Osteocyte (in vitro differentiated cells): ENCODE measurements at regions not wholly inside any gene's neighbourhood (a gene's known extent, or its start where the extent isn't known, plus 50 kb on each side); places are given as distances from the start of the nearest gene placed in this dataset.

Source experiments
- DNase-seq: peaks from one replicate; pipeline ENCODE4 v3.0.0; 2021; ENCODE audit warnings: mixed read lengths; ENCODE audit not compliant: unreplicated experiment; ENCODE audit errors: extremely low spot score
- H3K27ac Mint-ChIP-seq: one replicate; pipeline ENCODE4 v1.8.0; 2021; ENCODE audit warnings: mild to moderate bottlenecking, mixed read lengths; ENCODE audit not compliant: unreplicated experiment
- H3K27me3 Mint-ChIP-seq: one replicate; pipeline ENCODE4 v1.8.0; 2021; ENCODE audit warnings: mixed read lengths; ENCODE audit not compliant: unreplicated experiment
- H3K36me3 Mint-ChIP-seq: one replicate; pipeline ENCODE4 v1.8.0; 2021; ENCODE audit warnings: mixed read lengths; ENCODE audit not compliant: unreplicated experiment
- H3K4me1 Mint-ChIP-seq: one replicate; pipeline ENCODE4 v1.8.0; 2021; ENCODE audit warnings: mixed read lengths; ENCODE audit not compliant: unreplicated experiment
- H3K4me3 Mint-ChIP-seq: one replicate; pipeline ENCODE4 v1.8.0; 2021; ENCODE audit warnings: mild to moderate bottlenecking, moderate library complexity, mixed read lengths; ENCODE audit not compliant: unreplicated experiment
- H3K9me3 Mint-ChIP-seq: one replicate; pipeline ENCODE4 v1.8.0; 2021; ENCODE audit warnings: mixed read lengths; ENCODE audit not compliant: unreplicated experiment
- TF ChIP-seq, protein P1 (sequence below): fragments of 200-600 bp; sonication (generic); IDR thresholded peaks from 2 replicates; pipeline ENCODE4 v1.5.0; 2021; ENCODE audit warnings: antibody characterized with exemption, mild to moderate bottlenecking, moderate library complexity

DNA sequence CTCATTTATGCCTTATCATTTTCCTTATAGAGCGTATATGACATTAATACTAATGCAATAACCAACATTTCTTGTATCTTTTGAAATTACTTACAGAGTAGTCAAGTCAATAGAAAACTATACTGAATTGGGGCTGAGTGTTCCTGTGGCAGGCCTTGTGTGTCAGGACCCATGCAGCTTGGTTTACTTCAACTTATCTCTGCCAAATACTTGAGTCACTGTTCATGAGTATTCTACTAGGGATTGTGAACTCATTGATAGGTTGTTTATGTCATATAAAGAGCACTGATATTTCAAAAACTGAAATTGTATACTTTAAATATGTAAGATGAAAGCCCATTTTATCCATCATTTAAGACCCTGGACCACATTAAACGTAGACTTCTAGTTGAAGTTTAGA, 688.6 kb upstream of the SLITRK1 start:
- DNase-seq: no peak
- no peak overlapping the region for H3K4me3 Mint-ChIP-seq
- TF ChIP-seq, protein P1, sequence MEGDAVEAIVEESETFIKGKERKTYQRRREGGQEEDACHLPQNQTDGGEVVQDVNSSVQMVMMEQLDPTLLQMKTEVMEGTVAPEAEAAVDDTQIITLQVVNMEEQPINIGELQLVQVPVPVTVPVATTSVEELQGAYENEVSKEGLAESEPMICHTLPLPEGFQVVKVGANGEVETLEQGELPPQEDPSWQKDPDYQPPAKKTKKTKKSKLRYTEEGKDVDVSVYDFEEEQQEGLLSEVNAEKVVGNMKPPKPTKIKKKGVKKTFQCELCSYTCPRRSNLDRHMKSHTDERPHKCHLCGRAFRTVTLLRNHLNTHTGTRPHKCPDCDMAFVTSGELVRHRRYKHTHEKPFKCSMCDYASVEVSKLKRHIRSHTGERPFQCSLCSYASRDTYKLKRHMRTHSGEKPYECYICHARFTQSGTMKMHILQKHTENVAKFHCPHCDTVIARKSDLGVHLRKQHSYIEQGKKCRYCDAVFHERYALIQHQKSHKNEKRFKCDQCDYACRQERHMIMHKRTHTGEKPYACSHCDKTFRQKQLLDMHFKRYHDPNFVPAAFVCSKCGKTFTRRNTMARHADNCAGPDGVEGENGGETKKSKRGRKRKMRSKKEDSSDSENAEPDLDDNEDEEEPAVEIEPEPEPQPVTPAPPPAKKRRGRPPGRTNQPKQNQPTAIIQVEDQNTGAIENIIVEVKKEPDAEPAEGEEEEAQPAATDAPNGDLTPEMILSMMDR: no peak
- H3K4me1 Mint-ChIP-seq: peaks cover 4% of the 10 kb centered on the region
- H3K36me3 Mint-ChIP-seq: no peaks in the 10 kb centered on the region
- H3K27me3 Mint-ChIP-seq: no peaks in the 10 kb centered on the region
- H3K27ac Mint-ChIP-seq: no peak overlapping the region
- H3K9me3 Mint-ChIP-seq: no peaks in the 10 kb centered on the region

DNA sequence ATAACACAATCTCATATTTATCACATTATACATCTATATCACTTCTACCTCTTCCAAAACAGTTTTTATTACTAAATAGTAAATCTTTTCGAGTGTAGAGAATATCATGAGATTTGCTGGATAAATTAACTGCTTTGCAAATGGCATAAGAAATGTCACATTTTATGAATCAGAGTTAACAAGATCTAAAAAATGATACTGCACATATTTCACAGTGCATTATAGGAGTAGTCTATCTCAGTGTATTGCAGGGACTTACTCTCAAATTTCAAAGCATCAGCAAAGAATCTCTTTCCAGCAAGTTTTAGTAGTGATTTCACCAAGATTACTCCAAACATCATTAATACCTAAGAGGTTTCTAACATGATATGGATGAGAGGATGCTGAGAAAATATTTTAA, 687.1 kb upstream of the SLITRK1 start:
- peaks cover 2% of the 10 kb centered on the region for H3K4me1 Mint-ChIP-seq
- no peak for DNase-seq
- H3K9me3 Mint-ChIP-seq: no peaks in the 10 kb centered on the region
- H3K27me3 Mint-ChIP-seq: no peaks in the 10 kb centered on the region
- H3K36me3 Mint-ChIP-seq: no peaks in the 10 kb centered on the region
- H3K4me3 Mint-ChIP-seq: no peak overlapping the region
- TF ChIP-seq, protein P1: no peak
- no peak overlapping the region for H3K27ac Mint-ChIP-seq

DNA sequence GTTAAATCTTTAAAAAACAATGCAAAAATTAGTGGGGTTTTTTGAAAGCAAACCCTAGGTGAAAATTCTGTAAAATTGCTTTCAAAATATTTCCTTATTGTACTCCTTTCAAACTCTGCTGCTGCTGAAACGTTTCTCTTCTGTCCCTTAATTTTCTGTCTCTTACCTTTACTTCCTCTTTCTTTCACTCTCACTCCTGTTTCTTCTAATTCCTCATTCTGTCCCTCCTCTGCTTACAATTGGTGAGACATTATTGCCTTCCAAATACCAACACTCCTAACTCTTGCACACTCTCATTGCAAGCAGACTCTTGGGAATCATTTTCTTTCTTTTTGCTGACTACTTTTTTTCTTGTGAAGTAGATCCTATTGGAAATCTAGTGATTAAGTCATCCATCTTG, 685.6 kb upstream of the SLITRK1 start:
- no peak overlapping the region for H3K4me3 Mint-ChIP-seq
- H3K36me3 Mint-ChIP-seq: no peaks in the 10 kb centered on the region
- H3K4me1 Mint-ChIP-seq: peaks cover 2% of the 10 kb centered on the region
- no peak for DNase-seq
- H3K27ac Mint-ChIP-seq: no peak overlapping the region
- no peaks in the 10 kb centered on the region for H3K27me3 Mint-ChIP-seq
- H3K9me3 Mint-ChIP-seq: no peaks in the 10 kb centered on the region
- TF ChIP-seq, protein P1: no peak

DNA sequence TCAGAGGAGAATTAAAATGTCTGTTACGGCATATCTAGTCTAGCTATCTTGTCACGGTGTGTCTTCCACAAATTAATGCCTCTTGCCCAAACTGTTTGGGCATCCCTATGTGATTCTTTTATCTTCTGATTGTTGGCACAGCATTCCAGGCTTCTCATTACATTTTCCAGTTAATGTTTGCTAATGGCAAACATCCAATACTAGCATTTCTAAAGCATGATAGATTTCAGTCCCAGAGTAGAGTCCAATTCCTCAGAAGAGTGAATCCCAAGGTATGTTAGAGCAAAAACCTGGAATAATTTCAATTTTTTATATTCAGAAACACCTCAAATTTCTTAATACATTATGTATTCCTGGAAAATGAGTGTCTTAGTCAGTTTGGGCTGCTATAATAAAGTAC, 684.5 kb upstream of the SLITRK1 start:
- no peaks in the 10 kb centered on the region for H3K36me3 Mint-ChIP-seq
- no peak overlapping the region for H3K4me3 Mint-ChIP-seq
- TF ChIP-seq, protein P1: no peak
- no peak overlapping the region for H3K27ac Mint-ChIP-seq
- no peak for DNase-seq
- peaks cover 2% of the 10 kb centered on the region for H3K4me1 Mint-ChIP-seq
- no peaks in the 10 kb centered on the region for H3K27me3 Mint-ChIP-seq
- H3K9me3 Mint-ChIP-seq: no peaks in the 10 kb centered on the region

DNA sequence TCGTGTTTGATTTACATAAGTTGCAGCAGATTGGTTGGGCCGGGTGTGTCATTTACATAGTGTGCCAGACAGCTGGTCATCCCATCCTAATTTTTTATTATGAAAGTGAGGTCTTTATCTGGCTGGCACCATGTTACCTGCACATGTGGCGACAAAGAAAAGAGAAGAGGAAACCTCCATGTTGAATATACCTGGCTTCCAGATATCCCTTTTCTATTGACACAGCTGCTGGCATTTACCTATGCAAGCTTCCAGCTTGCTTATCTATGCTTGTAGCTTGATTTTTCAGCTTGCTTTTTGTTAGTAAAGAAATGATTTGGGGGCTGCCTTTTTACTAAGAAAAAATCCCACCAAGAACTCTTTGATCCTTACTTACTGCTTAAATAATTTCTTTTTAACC, 681.3 kb upstream of the SLITRK1 start:
- Mint-ChIP-seq H3K27ac (no peak overlapping the region), H3K4me3 (no peak overlapping the region), H3K9me3 (peaks cover 17% of the 10 kb centered on the region), H3K4me1 (peaks cover 2% of the 10 kb centered on the region), H3K36me3 (peaks cover 3% of the 10 kb centered on the region), H3K27me3 (no peaks in the 10 kb centered on the region)
- TF ChIP-seq, protein P1: no peak
- no peak for DNase-seq
